Hepatocyte (in vitro differentiated cells): ENCODE measurements at regions not wholly inside any gene's neighbourhood (a gene's known extent, or its start where the extent isn't known, plus 50 kb on each side); places are given as distances from the start of the nearest gene placed in this dataset.

ENCODE experiments used
- CTCF ChIP-seq: fragments of 200-600 bp; sonication (generic); IDR thresholded peaks from 2 replicates; pipeline ENCODE4 v1.5.1; 2016; ENCODE audit warnings: antibody characterized with exemption, mild to moderate bottlenecking; ENCODE audit not compliant: poor library complexity
- EZH2 ChIP-seq: fragments of 200-600 bp; sonication (generic); IDR thresholded peaks from 2 replicates; pipeline ENCODE4 v1.6.1; 2016; ENCODE audit warnings: antibody characterized with exemption, mild to moderate bottlenecking, borderline replicate concordance
- EZH2phosphoT487 ChIP-seq: fragments of 200-600 bp; sonication (generic); IDR thresholded peaks from one replicate; pipeline ENCODE4 v1.6.1; 2018; ENCODE audit warnings: antibody characterized with exemption, mild to moderate bottlenecking, low read depth, moderate library complexity; ENCODE audit not compliant: unreplicated experiment, severe bottlenecking

- TF ChIP-seq CTCF = no peak
- no peak for TF ChIP-seq EZH2phosphoT487
- TF ChIP-seq EZH2 = no peak
These were observed 120.3 kb upstream of the DNAH14 start for GRCh38 chr1:224809137-224809536.
